ENCODE measurements at regions not wholly inside any gene's neighbourhood (a gene's known extent, or its start where the extent isn't known, plus 50 kb on each side); places are given as distances from the start of the nearest gene placed in this dataset.

- no peak for DNase-seq
Observed at GRCh38 chr2:9135822-9136558, 70.6 kb upstream of the ASAP2 start.

GRCh38 chr2:9127316-9127715 lies 79.3 kb upstream of the ASAP2 start:
- no peak for DNase-seq

- no peak for DNase-seq
Observed at GRCh38 chr2:9126540-9126939, 80.1 kb upstream of the ASAP2 start.

GRCh38 chr2:9124231-9124741 lies 82.3 kb upstream of the ASAP2 start:
- DNase-seq, result no peak

- no peak for DNase-seq
Observed at GRCh38 chr2:9123069-9123468, 83.5 kb upstream of the ASAP2 start.

GRCh38 chr2:9122367-9122766 lies 84.2 kb upstream of the ASAP2 start:
- no peak for DNase-seq

GRCh38 chr2:9118383-9118960 lies 88.1 kb upstream of the ASAP2 start:
- DNase-seq, result no peak

- DNase-seq, result no peak
Observed at GRCh38 chr2:9115229-9115628, 91.4 kb upstream of the ASAP2 start.

- DNase-seq, result no peak
Observed at GRCh38 chr2:9114458-9114857, 92.2 kb upstream of the ASAP2 start.

- no peak for DNase-seq
Observed at GRCh38 chr2:9113916-9114315, 92.7 kb upstream of the ASAP2 start.

- DNase-seq, result no peak
Observed at GRCh38 chr2:9113262-9113661, 93.3 kb upstream of the ASAP2 start.

GRCh38 chr2:9112079-9112721 lies 94.4 kb upstream of the ASAP2 start:
- DNase-seq, result no peak

- no peak for DNase-seq
Observed at GRCh38 chr2:9110893-9111569, 95.6 kb upstream of the ASAP2 start.

GRCh38 chr2:9110346-9110884 lies 96.2 kb upstream of the ASAP2 start:
- no peak for DNase-seq

- no peak for DNase-seq
Observed at GRCh38 chr2:9109871-9110270, 96.7 kb upstream of the ASAP2 start.

GRCh38 chr2:9108210-9108967 lies 98.2 kb upstream of the ASAP2 start:
- no peak for DNase-seq

- DNase-seq, result no peak
Observed at GRCh38 chr2:9107168-9108025, 99.2 kb upstream of the ASAP2 start.

GRCh38 chr2:9106338-9107167 lies 100.1 kb upstream of the ASAP2 start:
- DNase-seq, result no peak

GRCh38 chr2:9105601-9106337 lies 100.8 kb upstream of the ASAP2 start:
- no peak for DNase-seq
